ENCODE measurements at regions not wholly inside any gene's neighbourhood (a gene's known extent, or its start where the extent isn't known, plus 50 kb on each side); places are given as distances from the start of the nearest gene placed in this dataset.

- Histone ChIP-seq H4K20me1 (ENCODE audit: low read depth, low read length) (no peaks in the 10 kb centered on the region), H3K9me2 (replicated peaks; ENCODE audit: insufficient read depth, low read length) (no peaks in the 10 kb centered on the region), H3K27ac (ENCODE audit: low read depth, low read length) (no peak overlapping the region), H2AFZ (ENCODE audit: low read depth, low read length, severe bottlenecking) (no peak overlapping the region), H3K79me2 (ENCODE audit: insufficient read depth, low read length) (no peaks in the 10 kb centered on the region), H3K9ac (ENCODE audit: low read length) (no peak overlapping the region), H3K36me3 (ENCODE audit: low read length) (no peaks in the 10 kb centered on the region), H3F3A (ENCODE audit: insufficient read depth) (no peaks in the 10 kb centered on the region), H3K4me2 (ENCODE audit: low read depth, low read length, poor library complexity, severe bottlenecking) (no peak overlapping the region), H3K9me3 (ENCODE audit: insufficient read depth, low read length) (0 out of 2 replicates have a peak, but pooled peaks cover 4% of the 10 kb centered on the region), H3K4me3 (ENCODE audit: insufficient read depth, low read length, poor library complexity, severe bottlenecking) (no peak overlapping the region), H3K27me3 (ENCODE audit: low read length) (no peaks in the 10 kb centered on the region)
- no peak for TF ChIP-seq CTCF (IDR thresholded peaks at IDR 0.05; ENCODE audit: insufficient read depth, low read length, poor library complexity, severe bottlenecking)
Observed at GRCh38 chr7:10100572-10100971, 873.1 kb upstream of the PHF14 start.

GRCh38 chr7:10101351-10101750, 872.3 kb upstream of the PHF14 start:
- Histone ChIP-seq H3K9me3 (ENCODE audit: insufficient read depth, low read length) (0 out of 2 replicates have a peak, but pooled peaks cover 4% of the 10 kb centered on the region), H3K27ac (ENCODE audit: low read depth, low read length) (no peak overlapping the region), H3F3A (ENCODE audit: insufficient read depth) (no peaks in the 10 kb centered on the region), H2AFZ (ENCODE audit: low read depth, low read length, severe bottlenecking) (no peak overlapping the region), H3K4me3 (ENCODE audit: insufficient read depth, low read length, poor library complexity, severe bottlenecking) (no peak overlapping the region), H3K9me2 (replicated peaks; ENCODE audit: insufficient read depth, low read length) (no peaks in the 10 kb centered on the region), H3K9ac (ENCODE audit: low read length) (no peak overlapping the region), H3K27me3 (ENCODE audit: low read length) (no peaks in the 10 kb centered on the region), H3K4me2 (ENCODE audit: low read depth, low read length, poor library complexity, severe bottlenecking) (no peak overlapping the region), H4K20me1 (ENCODE audit: low read depth, low read length) (no peaks in the 10 kb centered on the region), H3K79me2 (ENCODE audit: insufficient read depth, low read length) (no peaks in the 10 kb centered on the region), H3K36me3 (ENCODE audit: low read length) (no peaks in the 10 kb centered on the region)
- TF ChIP-seq CTCF (IDR thresholded peaks at IDR 0.05; ENCODE audit: insufficient read depth, low read length, poor library complexity, severe bottlenecking) (no peak), EZH2phosphoT487 (conservative IDR thresholded peaks at IDR 0.05; ENCODE audit: low read length) (no peak)

GRCh38 chr7:10104292-10104691, 869.4 kb upstream of the PHF14 start:
- H3K9me3 ChIP-seq (ENCODE audit: insufficient read depth, low read length) = 0 out of 2 replicates have a peak, but pooled peaks cover 4% of the 10 kb centered on the region
- H2AFZ ChIP-seq (ENCODE audit: low read depth, low read length, severe bottlenecking) = no peak overlapping the region
- no peak overlapping the region for H3K4me3 ChIP-seq (ENCODE audit: insufficient read depth, low read length, poor library complexity, severe bottlenecking)
- H3K4me2 ChIP-seq (ENCODE audit: low read depth, low read length, poor library complexity, severe bottlenecking) = no peak overlapping the region
- H4K20me1 ChIP-seq (ENCODE audit: low read depth, low read length) = no peaks in the 10 kb centered on the region
- no peaks in the 10 kb centered on the region for H3K36me3 ChIP-seq (ENCODE audit: low read length)
- H3K79me2 ChIP-seq (ENCODE audit: insufficient read depth, low read length) = no peaks in the 10 kb centered on the region
- H3K27me3 ChIP-seq (ENCODE audit: low read length) = no peaks in the 10 kb centered on the region
- no peak overlapping the region for H3K27ac ChIP-seq (ENCODE audit: low read depth, low read length)
- no peaks in the 10 kb centered on the region for H3K9me2 ChIP-seq (replicated peaks; ENCODE audit: insufficient read depth, low read length)
- no peak for TF ChIP-seq EZH2phosphoT487 (conservative IDR thresholded peaks at IDR 0.05; ENCODE audit: low read length)
- TF ChIP-seq CTCF (IDR thresholded peaks at IDR 0.05; ENCODE audit: insufficient read depth, low read length, poor library complexity, severe bottlenecking) = no peak
- H3F3A ChIP-seq (ENCODE audit: insufficient read depth) = no peaks in the 10 kb centered on the region
- H3K9ac ChIP-seq (ENCODE audit: low read length) = no peak overlapping the region
